T-helper 2 cell treated with Interferon-gamma antibody and Interleukin-4, amounts not matched to agents 5 μg/mL and 100 μg/mL, for 36 hours (primary cell): ENCODE measurements at regions not wholly inside any gene's neighbourhood (a gene's known extent, or its start where the extent isn't known, plus 50 kb on each side); places are given as distances from the start of the nearest gene placed in this dataset.

Experiments used
- DNase-seq: peaks from one replicate; pipeline ENCODE4 v3.0.0; 2021; ENCODE audit warnings: low spot score
- H3K27ac Mint-ChIP-seq: one replicate; pipeline ENCODE4 v1.8.0; 2021; ENCODE audit warnings: mild to moderate bottlenecking, mixed read lengths
- H3K27me3 Mint-ChIP-seq: one replicate; pipeline ENCODE4 v1.8.0; 2021; ENCODE audit warnings: low read depth, mixed read lengths
- H3K36me3 Mint-ChIP-seq: one replicate; pipeline ENCODE4 v1.8.0; 2021; ENCODE audit warnings: low read depth, mixed read lengths
- H3K4me1 Mint-ChIP-seq: one replicate; pipeline ENCODE4 v1.8.0; 2021; ENCODE audit warnings: low read depth, mixed read lengths
- H3K4me3 Mint-ChIP-seq: one replicate; pipeline ENCODE4 v1.8.0; 2022; ENCODE audit warnings: mild to moderate bottlenecking, moderate library complexity, mixed read lengths
- H3K9me3 Mint-ChIP-seq: one replicate; pipeline ENCODE4 v1.8.0; 2021; ENCODE audit warnings: mixed read lengths

- no peaks in the 10 kb centered on the region for H3K4me1 Mint-ChIP-seq
- no peak for DNase-seq
- no peak overlapping the region for H3K4me3 Mint-ChIP-seq
- no peak overlapping the region for H3K27ac Mint-ChIP-seq
- H3K27me3 Mint-ChIP-seq, result no peaks in the 10 kb centered on the region
- no peaks in the 10 kb centered on the region for H3K9me3 Mint-ChIP-seq
- no peaks in the 10 kb centered on the region for H3K36me3 Mint-ChIP-seq
Observed at GRCh38 chr11:69380451-69380901, 86.5 kb downstream of the MYEOV start.

- Mint-ChIP-seq H3K4me3 (no peak overlapping the region), H3K36me3 (no peaks in the 10 kb centered on the region), H3K9me3 (no peaks in the 10 kb centered on the region), H3K27ac (no peak overlapping the region), H3K4me1 (no peaks in the 10 kb centered on the region), H3K27me3 (no peaks in the 10 kb centered on the region)
- no peak for DNase-seq
Observed at GRCh38 chr11:69380921-69381581, 87.1 kb downstream of the MYEOV start.

GRCh38 chr11:69381681-69382130, 87.8 kb downstream of the MYEOV start:
- DNase-seq, result no peak
- no peaks in the 10 kb centered on the region for H3K36me3 Mint-ChIP-seq
- no peaks in the 10 kb centered on the region for H3K4me1 Mint-ChIP-seq
- H3K9me3 Mint-ChIP-seq, result no peaks in the 10 kb centered on the region
- H3K27ac Mint-ChIP-seq, result no peak overlapping the region
- no peaks in the 10 kb centered on the region for H3K27me3 Mint-ChIP-seq
- H3K4me3 Mint-ChIP-seq, result no peak overlapping the region

GRCh38 chr11:69382131-69383128, 88.5 kb downstream of the MYEOV start:
- H3K27me3 Mint-ChIP-seq, result no peaks in the 10 kb centered on the region
- no peaks in the 10 kb centered on the region for H3K4me1 Mint-ChIP-seq
- DNase-seq, result no peak
- H3K27ac Mint-ChIP-seq, result no peak overlapping the region
- H3K36me3 Mint-ChIP-seq, result no peaks in the 10 kb centered on the region
- H3K9me3 Mint-ChIP-seq, result peaks cover 1% of the 10 kb centered on the region
- H3K4me3 Mint-ChIP-seq, result no peak overlapping the region

GRCh38 chr11:69383372-69384250, 89.7 kb downstream of the MYEOV start:
- H3K9me3 Mint-ChIP-seq, result peaks cover 13% of the 10 kb centered on the region
- DNase-seq, result no peak
- H3K27ac Mint-ChIP-seq, result no peak overlapping the region
- H3K27me3 Mint-ChIP-seq, result no peaks in the 10 kb centered on the region
- peaks cover 1% of the 10 kb centered on the region for H3K36me3 Mint-ChIP-seq
- no peaks in the 10 kb centered on the region for H3K4me1 Mint-ChIP-seq
- H3K4me3 Mint-ChIP-seq, result no peak overlapping the region

GRCh38 chr11:69384251-69385143, 90.5 kb downstream of the MYEOV start:
- H3K36me3 Mint-ChIP-seq, result peaks cover 1% of the 10 kb centered on the region
- no peak overlapping the region for H3K4me3 Mint-ChIP-seq
- no peak for DNase-seq
- H3K27ac Mint-ChIP-seq, result no peak overlapping the region
- no peaks in the 10 kb centered on the region for H3K27me3 Mint-ChIP-seq
- H3K9me3 Mint-ChIP-seq, result peaks cover 19% of the 10 kb centered on the region
- no peaks in the 10 kb centered on the region for H3K4me1 Mint-ChIP-seq

GRCh38 chr11:69385144-69385820, 91.3 kb downstream of the MYEOV start:
- H3K36me3 Mint-ChIP-seq, result peaks cover 1% of the 10 kb centered on the region
- H3K27ac Mint-ChIP-seq, result no peak overlapping the region
- no peak overlapping the region for H3K4me3 Mint-ChIP-seq
- no peak for DNase-seq
- H3K4me1 Mint-ChIP-seq, result no peaks in the 10 kb centered on the region
- H3K27me3 Mint-ChIP-seq, result no peaks in the 10 kb centered on the region
- H3K9me3 Mint-ChIP-seq, result peaks cover 19% of the 10 kb centered on the region

- Mint-ChIP-seq H3K27ac (no peak overlapping the region), H3K4me1 (no peaks in the 10 kb centered on the region), H3K27me3 (no peaks in the 10 kb centered on the region), H3K9me3 (peaks cover 19% of the 10 kb centered on the region), H3K4me3 (no peak overlapping the region), H3K36me3 (peaks cover 1% of the 10 kb centered on the region)
- DNase-seq, result no peak
Observed at GRCh38 chr11:69385832-69386427, 92.0 kb downstream of the MYEOV start.

GRCh38 chr11:69386594-69387408, 92.8 kb downstream of the MYEOV start:
- Mint-ChIP-seq H3K4me1 (no peaks in the 10 kb centered on the region), H3K4me3 (no peak overlapping the region), H3K27me3 (no peaks in the 10 kb centered on the region), H3K27ac (no peak overlapping the region), H3K9me3 (peaks cover 19% of the 10 kb centered on the region), H3K36me3 (peaks cover 1% of the 10 kb centered on the region)
- no peak for DNase-seq

GRCh38 chr11:69387409-69387885, 93.5 kb downstream of the MYEOV start:
- Mint-ChIP-seq H3K4me3 (no peak overlapping the region), H3K4me1 (no peaks in the 10 kb centered on the region), H3K27me3 (no peaks in the 10 kb centered on the region), H3K27ac (no peak overlapping the region), H3K9me3 (peaks cover 19% of the 10 kb centered on the region), H3K36me3 (peaks cover 1% of the 10 kb centered on the region)
- no peak for DNase-seq

GRCh38 chr11:69388210-69388609, 93.3 kb upstream of the LINC01488 start:
- Mint-ChIP-seq H3K27me3 (no peaks in the 10 kb centered on the region), H3K36me3 (peaks cover 1% of the 10 kb centered on the region), H3K9me3 (peaks cover 19% of the 10 kb centered on the region), H3K27ac (no peak overlapping the region), H3K4me3 (no peak overlapping the region), H3K4me1 (no peaks in the 10 kb centered on the region)
- DNase-seq, result no peak
